HG02885 (cell line): ENCODE measurements at regions not wholly inside any gene's neighbourhood (a gene's known extent, or its start where the extent isn't known, plus 50 kb on each side); places are given as distances from the start of the nearest gene placed in this dataset.

ENCODE experiments used
- ATAC-seq: cut with Tn5 transposase; IDR thresholded peaks from one replicate; pipeline ENCODE4 v1.9.1; 2021; ENCODE audit warnings: mild to moderate bottlenecking; ENCODE audit not compliant: unreplicated experiment, poor library complexity

DNA sequence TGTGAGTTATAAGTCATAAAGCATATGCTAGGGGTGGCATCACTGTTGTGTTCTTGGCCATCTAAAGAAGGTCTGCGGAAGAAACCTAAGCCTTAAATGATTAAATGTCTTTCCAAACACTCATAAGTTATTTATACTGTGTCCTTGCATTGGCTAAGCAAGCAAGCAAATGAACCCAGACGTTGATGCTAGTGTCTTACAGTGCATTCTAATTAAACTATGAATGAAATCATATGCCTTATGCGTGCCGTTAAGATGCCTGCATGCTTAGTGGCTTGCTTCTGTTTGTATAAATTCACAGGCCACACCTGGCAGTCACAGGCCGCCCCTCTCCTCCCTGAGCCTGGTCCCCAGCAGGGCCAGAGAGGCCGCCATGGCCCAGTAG is 49.9 kb downstream of the RIN2 start:
- no peak for ATAC-seq

- no peak for ATAC-seq
Measured at GRCh38 chr20:19808498-19808897, 50.4 kb downstream of the RIN2 start.

GRCh38 chr20:19809505-19809904 is 51.4 kb downstream of the RIN2 start:
- ATAC-seq = no peak

GRCh38 chr20:19811231-19811630 is 53.2 kb downstream of the RIN2 start:
- no peak for ATAC-seq

- ATAC-seq = no peak
Measured at GRCh38 chr20:19812056-19812455, 54.0 kb downstream of the RIN2 start.

GRCh38 chr20:19812696-19813095 is 54.6 kb downstream of the RIN2 start:
- no peak for ATAC-seq

DNA sequence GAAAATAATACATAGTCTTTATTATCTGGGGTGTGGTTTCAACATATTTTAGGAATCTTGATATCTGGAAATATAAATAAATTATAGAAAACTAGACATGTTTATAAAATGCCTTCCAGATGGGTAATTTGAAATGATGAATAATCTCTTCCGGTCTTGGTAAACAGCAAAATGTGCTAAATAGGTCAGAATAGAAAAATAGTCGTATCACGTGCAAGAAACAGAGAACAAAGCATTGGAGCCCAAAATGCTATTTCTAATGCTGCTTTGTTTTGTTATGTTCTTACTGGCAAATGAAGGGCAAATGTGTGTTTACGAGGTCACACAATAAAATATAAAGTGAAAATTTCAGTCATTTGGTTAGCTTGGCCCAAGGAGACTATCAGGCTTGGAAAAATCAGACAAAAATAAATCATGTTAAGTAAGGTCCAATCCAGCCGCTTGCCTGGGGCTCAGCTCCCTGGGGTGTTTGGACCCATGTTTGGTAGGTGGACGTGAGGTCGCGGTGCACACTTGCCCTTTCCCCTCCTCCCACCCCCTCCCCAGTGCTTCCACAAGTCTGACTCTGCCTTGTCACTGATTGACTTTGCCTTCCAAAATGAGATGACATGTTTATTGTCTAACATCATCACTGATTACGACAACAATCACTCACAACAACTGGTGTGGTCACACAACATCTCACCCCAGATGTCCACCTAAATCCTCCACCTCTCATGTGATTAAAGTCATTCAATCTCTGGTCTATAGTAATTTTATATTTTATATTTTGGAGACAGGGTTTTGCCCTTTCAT is 56.0 kb downstream of the RIN2 start:
- no peak for ATAC-seq

DNA sequence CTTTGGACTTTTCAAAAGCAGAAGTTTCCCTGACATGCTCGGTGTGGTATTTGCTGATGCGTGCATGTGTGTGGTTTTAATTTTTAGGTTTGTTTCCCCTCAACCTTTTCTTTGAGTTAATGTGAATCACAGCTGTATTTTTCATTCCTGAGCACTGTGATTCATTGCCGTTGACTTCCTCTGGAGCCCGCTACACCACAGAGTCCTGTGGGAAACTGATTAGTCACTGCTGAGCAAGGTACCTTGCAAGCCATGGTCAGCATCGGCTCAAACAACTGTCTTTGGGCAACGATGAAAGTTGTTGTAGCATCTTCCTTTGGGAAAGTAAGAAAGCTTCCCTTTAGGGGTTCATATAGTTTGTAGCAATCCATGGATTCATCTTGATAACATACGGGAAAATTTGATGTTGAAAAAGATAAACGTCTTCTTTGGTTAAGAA is 57.5 kb downstream of the RIN2 start:
- no peak for ATAC-seq

DNA sequence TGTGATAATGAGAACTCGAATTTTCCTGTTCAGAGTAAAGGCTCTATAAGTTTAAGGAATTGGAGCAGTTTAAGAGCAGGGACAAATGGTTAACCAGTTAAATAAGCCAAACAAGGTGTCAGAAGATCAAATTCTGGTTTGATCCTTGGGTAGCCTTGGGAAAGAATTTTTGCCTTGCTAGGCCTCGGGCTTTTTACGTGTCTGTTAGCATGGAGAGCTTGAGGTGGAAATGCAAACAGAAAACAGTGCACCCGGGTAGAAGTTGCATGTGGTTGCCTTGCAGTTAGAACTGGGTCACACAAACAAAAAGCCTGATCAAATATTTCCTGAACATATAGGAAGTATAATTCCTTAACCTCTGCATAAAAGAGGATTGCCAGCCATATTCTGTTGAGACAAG is 58.3 kb downstream of the RIN2 start:
- ATAC-seq = no peak

DNA sequence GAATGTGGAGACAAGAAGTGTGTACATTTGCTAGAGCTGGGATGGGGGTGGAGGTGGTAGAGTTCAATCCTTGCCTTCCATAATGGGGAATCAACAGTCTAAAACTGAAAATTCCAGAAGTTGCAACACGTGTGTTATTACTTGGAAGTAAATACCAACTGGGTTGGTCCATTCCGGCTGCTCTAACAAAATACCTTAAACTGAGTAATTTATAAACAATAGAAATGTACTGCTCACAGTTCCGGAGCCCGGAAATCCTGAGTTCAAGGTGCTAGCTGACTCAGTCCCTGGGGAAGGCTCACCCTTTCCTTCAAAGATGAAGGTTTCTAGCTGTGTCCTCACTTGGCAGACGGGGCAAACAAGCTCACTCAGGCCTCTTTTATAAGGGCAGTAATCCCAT is 59.0 kb downstream of the RIN2 start:
- ATAC-seq = no peak

- ATAC-seq = no peak
Measured at GRCh38 chr20:19819149-19819548, 61.1 kb downstream of the RIN2 start.

- no peak for ATAC-seq
Measured at GRCh38 chr20:19820555-19821211, 62.6 kb downstream of the RIN2 start.

DNA sequence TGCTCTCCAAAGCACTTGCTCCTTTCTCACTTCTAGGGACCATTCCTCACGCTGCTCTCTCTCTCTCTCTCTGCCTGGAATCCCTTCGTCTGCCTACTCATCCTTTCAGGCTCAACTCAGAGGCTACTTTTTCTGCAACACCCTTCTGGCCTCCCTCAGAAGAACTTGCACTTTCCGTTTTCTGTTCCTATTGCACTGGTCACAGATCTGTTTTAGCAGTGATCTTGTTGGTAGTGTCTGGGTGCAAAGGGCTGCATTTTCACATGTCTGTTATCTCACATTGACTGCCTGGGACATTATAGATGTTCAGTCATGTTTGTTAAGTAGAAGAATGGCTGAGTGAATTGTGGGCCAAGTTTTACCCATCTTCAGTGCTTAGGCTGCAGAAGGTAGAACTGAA is 63.5 kb downstream of the RIN2 start:
- no peak for ATAC-seq

DNA sequence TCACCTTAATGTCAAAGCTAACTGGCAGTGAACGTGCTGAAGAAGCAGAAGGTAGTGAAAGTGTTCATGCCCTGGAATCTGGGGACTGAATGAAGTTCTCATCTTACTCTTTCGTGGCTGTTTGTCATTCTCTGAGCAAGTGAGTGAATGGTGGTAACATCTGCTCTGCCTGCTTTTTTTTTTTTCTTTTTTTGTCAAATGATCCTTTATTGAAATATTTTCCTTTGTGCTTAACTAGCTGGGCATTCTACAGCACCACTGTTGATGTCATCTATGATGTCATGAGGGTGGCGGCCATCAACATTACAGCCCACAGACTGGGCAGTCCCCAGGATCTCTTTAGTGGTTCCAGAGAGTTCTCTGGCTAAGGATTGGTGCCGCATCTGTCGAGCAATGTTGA is 65.2 kb downstream of the RIN2 start:
- no peak for ATAC-seq

- no peak for ATAC-seq
Measured at GRCh38 chr20:19823971-19824370, 65.9 kb downstream of the RIN2 start.

DNA sequence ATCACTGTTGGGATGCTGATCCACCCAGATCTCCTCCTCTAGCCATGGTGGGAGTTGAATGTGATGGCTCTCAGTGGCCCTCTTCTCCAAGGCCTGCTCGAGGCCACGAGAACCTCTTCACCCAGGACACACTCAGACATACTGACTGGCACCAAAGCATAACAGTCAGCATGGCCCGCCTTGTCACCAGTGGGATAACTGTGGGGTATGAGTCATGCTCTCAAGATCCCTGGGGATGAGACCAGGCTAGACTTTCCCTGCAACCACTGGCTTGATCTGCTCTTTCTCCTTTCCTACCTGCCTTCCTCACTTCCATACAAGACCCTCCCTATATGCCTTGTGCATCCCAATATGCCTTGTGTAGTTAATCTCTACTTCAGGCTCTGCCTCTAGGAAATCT is 66.8 kb downstream of the RIN2 start:
- ATAC-seq = no peak

DNA sequence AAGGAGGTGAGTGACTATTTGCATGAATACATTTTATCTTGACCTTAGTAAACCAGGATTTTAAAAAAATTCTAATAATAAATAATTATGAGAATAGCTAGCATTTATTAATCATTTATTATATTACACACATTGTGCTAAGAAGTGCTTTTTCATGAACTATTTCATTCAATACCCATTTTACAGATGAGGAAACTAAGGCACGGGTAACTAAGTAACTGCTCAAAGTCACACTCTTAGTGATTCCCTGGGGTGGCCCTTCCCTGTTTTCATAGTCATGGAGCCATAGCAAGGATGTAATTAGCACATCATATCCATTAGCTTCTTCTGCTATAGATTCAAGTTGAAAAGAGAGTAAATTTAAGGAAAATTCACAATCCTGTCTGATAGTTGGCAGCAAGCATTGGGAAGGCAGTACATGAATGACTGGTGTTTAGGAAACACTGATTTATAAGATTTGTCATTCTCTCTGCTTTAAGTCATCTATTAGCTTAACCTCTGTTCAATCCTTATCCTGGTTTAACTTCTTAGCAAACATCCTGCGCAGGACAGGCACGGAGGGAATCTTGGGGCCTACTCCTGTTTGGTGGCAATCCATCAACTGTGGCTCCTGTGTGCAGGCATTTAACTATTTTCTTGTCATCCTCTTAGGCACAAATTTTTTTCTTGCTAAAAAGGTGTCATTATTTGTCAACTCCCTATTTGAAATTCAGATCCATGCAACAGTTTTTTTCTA is 68.3 kb downstream of the RIN2 start:
- ATAC-seq = no peak

- ATAC-seq = peak; percentile 35
Measured at GRCh38 chr20:19827818-19828217, 69.8 kb downstream of the RIN2 start.

DNA sequence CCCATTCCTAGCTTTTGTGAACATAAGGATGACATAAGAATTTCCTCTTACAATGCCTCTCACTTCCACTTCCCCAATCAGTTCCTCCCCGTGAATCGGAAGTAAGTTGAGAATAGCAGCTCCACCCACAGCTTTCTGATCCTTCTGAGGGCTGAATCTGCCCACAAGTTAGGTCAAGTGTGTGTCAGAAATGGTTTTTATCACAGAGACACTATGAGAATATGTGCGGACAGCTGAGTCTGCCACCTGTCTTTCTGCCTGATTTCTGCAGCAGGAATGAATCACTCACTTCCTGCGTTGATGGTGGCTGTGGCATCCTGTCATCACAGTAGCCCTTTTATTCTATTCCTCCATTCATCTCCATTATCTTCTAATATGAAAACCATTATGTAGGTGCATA is 70.2 kb downstream of the RIN2 start:
- peak; percentile 93 for ATAC-seq

- no peak for ATAC-seq
Measured at GRCh38 chr20:19830211-19830785, 72.2 kb downstream of the RIN2 start.

DNA sequence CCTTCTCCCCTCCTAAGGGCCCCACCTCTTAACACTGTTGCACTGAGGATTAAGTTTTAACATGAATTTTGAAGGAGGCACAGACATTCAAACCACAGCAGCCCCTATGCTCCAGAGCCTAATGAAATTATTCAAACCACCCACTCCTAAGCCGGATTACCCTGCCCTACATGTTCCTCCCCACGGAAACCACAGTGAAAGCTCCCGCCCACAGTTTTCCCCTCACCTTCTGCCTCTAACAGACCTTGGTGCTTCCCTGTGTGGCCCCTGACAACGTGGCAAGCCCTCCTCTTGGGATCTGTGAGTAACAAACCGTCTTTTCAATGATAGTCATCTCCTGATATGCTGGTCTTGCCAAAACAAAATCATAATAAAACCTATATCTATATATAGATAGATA is 74.8 kb downstream of the RIN2 start:
- no peak for ATAC-seq
